ENCODE measurements at regions not wholly inside any gene's neighbourhood (a gene's known extent, or its start where the extent isn't known, plus 50 kb on each side); places are given as distances from the start of the nearest gene placed in this dataset.

- no peak overlapping the region for H3K27ac ChIP-seq (ENCODE audit: low read depth in 1 of 2, low read length in 2 of 2)
- no peaks in the 10 kb centered on the region for H3K9me3 ChIP-seq (ENCODE audit: control insufficient read depth in 4 of 4, low read length in 3 of 4)
- WGBS, result 79% methylated on average over 3 of the region's 3 CpGs
- TF ChIP-seq FOXA1 (IDR thresholded peaks at IDR 0.05), result no peak
- TF ChIP-seq, protein P1, sequence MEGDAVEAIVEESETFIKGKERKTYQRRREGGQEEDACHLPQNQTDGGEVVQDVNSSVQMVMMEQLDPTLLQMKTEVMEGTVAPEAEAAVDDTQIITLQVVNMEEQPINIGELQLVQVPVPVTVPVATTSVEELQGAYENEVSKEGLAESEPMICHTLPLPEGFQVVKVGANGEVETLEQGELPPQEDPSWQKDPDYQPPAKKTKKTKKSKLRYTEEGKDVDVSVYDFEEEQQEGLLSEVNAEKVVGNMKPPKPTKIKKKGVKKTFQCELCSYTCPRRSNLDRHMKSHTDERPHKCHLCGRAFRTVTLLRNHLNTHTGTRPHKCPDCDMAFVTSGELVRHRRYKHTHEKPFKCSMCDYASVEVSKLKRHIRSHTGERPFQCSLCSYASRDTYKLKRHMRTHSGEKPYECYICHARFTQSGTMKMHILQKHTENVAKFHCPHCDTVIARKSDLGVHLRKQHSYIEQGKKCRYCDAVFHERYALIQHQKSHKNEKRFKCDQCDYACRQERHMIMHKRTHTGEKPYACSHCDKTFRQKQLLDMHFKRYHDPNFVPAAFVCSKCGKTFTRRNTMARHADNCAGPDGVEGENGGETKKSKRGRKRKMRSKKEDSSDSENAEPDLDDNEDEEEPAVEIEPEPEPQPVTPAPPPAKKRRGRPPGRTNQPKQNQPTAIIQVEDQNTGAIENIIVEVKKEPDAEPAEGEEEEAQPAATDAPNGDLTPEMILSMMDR (IDR thresholded peaks at IDR 0.05; ENCODE audit: low read depth, low read length, missing input control), result no peak
- no peak for TF ChIP-seq GABPA (IDR thresholded peaks at IDR 0.05 in 1 of 2, conservative IDR thresholded peaks at IDR 0.05 in 1 of 2)
- no peak for TF ChIP-seq SP1 (IDR thresholded peaks at IDR 0.05)
- TF ChIP-seq HNF4G (IDR thresholded peaks at IDR 0.05), result no peak
- no peak for TF ChIP-seq YY1 (IDR thresholded peaks at IDR 0.05)
- TF ChIP-seq, protein P2, sequence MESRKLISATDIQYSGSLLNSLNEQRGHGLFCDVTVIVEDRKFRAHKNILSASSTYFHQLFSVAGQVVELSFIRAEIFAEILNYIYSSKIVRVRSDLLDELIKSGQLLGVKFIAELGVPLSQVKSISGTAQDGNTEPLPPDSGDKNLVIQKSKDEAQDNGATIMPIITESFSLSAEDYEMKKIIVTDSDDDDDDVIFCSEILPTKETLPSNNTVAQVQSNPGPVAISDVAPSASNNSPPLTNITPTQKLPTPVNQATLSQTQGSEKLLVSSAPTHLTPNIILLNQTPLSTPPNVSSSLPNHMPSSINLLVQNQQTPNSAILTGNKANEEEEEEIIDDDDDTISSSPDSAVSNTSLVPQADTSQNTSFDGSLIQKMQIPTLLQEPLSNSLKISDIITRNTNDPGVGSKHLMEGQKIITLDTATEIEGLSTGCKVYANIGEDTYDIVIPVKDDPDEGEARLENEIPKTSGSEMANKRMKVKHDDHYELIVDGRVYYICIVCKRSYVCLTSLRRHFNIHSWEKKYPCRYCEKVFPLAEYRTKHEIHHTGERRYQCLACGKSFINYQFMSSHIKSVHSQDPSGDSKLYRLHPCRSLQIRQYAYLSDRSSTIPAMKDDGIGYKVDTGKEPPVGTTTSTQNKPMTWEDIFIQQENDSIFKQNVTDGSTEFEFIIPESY (IDR thresholded peaks at IDR 0.05), result no peak
- TF ChIP-seq REST (IDR thresholded peaks at IDR 0.05), result no peak
- no peak overlapping the region for H3K4me3 ChIP-seq (ENCODE audit: low read depth in 1 of 3, low read length in 3 of 3)
- H3K9ac ChIP-seq (ENCODE audit: low read depth in 1 of 2, low read length in 2 of 2), result no peak overlapping the region
- H3K36me3 ChIP-seq (ENCODE audit: control insufficient read depth in 4 of 4, insufficient read depth in 3 of 4, low read depth in 1 of 4, low read length in 3 of 4), result no peaks in the 10 kb centered on the region
- no peaks in the 10 kb centered on the region for H3K4me1 ChIP-seq (ENCODE audit: control insufficient read depth in 4 of 4, insufficient read depth in 4 of 4, low read length in 3 of 4)
- H3K27me3 ChIP-seq (ENCODE audit: control insufficient read depth in 4 of 4, insufficient read depth in 4 of 4, low read length in 3 of 4), result no peaks in the 10 kb centered on the region
- no peak for DNase-seq (ENCODE audit: low spot score)
Observed at GRCh38 chr5:163687414-163687813, 182.0 kb downstream of the MAT2B start.

- Histone ChIP-seq H3K27ac (ENCODE audit: low read depth in 1 of 2, low read length in 2 of 2) (no peak overlapping the region), H3K36me3 (ENCODE audit: control insufficient read depth in 4 of 4, insufficient read depth in 3 of 4, low read depth in 1 of 4, low read length in 3 of 4) (no peaks in the 10 kb centered on the region), H3K9ac (ENCODE audit: low read depth in 1 of 2, low read length in 2 of 2) (no peak overlapping the region), H3K4me3 (ENCODE audit: low read depth in 1 of 3, low read length in 3 of 3) (no peak overlapping the region), H3K4me1 (ENCODE audit: control insufficient read depth in 4 of 4, insufficient read depth in 4 of 4, low read length in 3 of 4) (no peaks in the 10 kb centered on the region), H3K9me3 (ENCODE audit: control insufficient read depth in 4 of 4, low read length in 3 of 4) (no peaks in the 10 kb centered on the region), H3K27me3 (ENCODE audit: control insufficient read depth in 4 of 4, insufficient read depth in 4 of 4, low read length in 3 of 4) (no peaks in the 10 kb centered on the region)
- 88% methylated on average over 2 of the region's 2 CpGs for WGBS
- DNase-seq (ENCODE audit: low spot score), result no peak
- TF ChIP-seq, protein P3, sequence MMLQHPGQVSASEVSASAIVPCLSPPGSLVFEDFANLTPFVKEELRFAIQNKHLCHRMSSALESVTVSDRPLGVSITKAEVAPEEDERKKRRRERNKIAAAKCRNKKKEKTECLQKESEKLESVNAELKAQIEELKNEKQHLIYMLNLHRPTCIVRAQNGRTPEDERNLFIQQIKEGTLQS (IDR thresholded peaks at IDR 0.05), result no peak
- TF ChIP-seq NR2F2 (IDR thresholded peaks at IDR 0.05), result no peak
- TF ChIP-seq FOXA2 (IDR thresholded peaks at IDR 0.05), result no peak
- no peak for TF ChIP-seq EGR1 (IDR thresholded peaks at IDR 0.05; ENCODE audit: low read depth in 2 of 2)
- TF ChIP-seq JUND (IDR thresholded peaks at IDR 0.05), result no peak
- TF ChIP-seq YY1 (IDR thresholded peaks at IDR 0.05), result no peak
- TF ChIP-seq GABPA (IDR thresholded peaks at IDR 0.05 in 1 of 2, conservative IDR thresholded peaks at IDR 0.05 in 1 of 2), result no peak
- TF ChIP-seq REST (IDR thresholded peaks at IDR 0.05), result no peak
- TF ChIP-seq RAD21 (IDR thresholded peaks at IDR 0.05), result no peak
- TF ChIP-seq, protein P1 (IDR thresholded peaks at IDR 0.05; ENCODE audit: low read depth, low read length, missing input control), result no peak
- no peak for TF ChIP-seq FOXA1 (IDR thresholded peaks at IDR 0.05)
- TF ChIP-seq SP1 (IDR thresholded peaks at IDR 0.05), result no peak
Observed at GRCh38 chr5:163692091-163692490, 186.7 kb downstream of the MAT2B start.

Data from liver (tissue), 8 donors.